ENCODE measurements at regions not wholly inside any gene's neighbourhood (a gene's known extent, or its start where the extent isn't known, plus 50 kb on each side); places are given as distances from the start of the nearest gene placed in this dataset.
"Not testable (repeated sequence)": the region's sequence is repeated elsewhere in the genome, so short reads cannot be mapped to it uniquely, and the experiment has no call there.

- DNase-seq = no peak
These were observed 1432.2 kb upstream of the ACVR2A start for GRCh38 chr2:146412625-146413024.

GRCh38 chr2:146405402-146406309 is 1439.2 kb upstream of the ACVR2A start:
- DNase-seq = not testable (repeated sequence)

GRCh38 chr2:146403546-146404160 is 1441.2 kb upstream of the ACVR2A start:
- not testable (repeated sequence) for DNase-seq

- DNase-seq = no peak
These were observed 1452.2 kb upstream of the ACVR2A start for GRCh38 chr2:146392631-146393030.

- no peak for DNase-seq
These were observed 1452.6 kb upstream of the ACVR2A start for GRCh38 chr2:146392186-146392585.

GRCh38 chr2:146388757-146389156 is 1456.1 kb upstream of the ACVR2A start:
- DNase-seq = no peak

- no peak for DNase-seq
These were observed 1458.7 kb upstream of the ACVR2A start for GRCh38 chr2:146386096-146386495.

- no peak for DNase-seq
These were observed 1459.8 kb upstream of the ACVR2A start for GRCh38 chr2:146385031-146385430.

GRCh38 chr2:146376511-146377064 is 1468.2 kb upstream of the ACVR2A start:
- DNase-seq = no peak

GRCh38 chr2:146374505-146374904 is 1470.3 kb upstream of the ACVR2A start:
- no peak for DNase-seq

- not testable (repeated sequence) for DNase-seq
These were observed 1473.5 kb upstream of the ACVR2A start for GRCh38 chr2:146371364-146371763.

GRCh38 chr2:146370826-146371225 is 1474.0 kb upstream of the ACVR2A start:
- DNase-seq = no peak

- DNase-seq = no peak
These were observed 1478.6 kb upstream of the ACVR2A start for GRCh38 chr2:146366276-146366675.

GRCh38 chr2:146365041-146365440 is 1479.8 kb upstream of the ACVR2A start:
- no peak for DNase-seq

- DNase-seq = no peak
These were observed 1481.1 kb upstream of the ACVR2A start for GRCh38 chr2:146363731-146364130.

GRCh38 chr2:146351689-146352088 is 1493.1 kb upstream of the ACVR2A start:
- DNase-seq = no peak

- no peak for DNase-seq
These were observed 1495.5 kb upstream of the ACVR2A start for GRCh38 chr2:146349334-146349733.

- no peak for DNase-seq
These were observed 1519.9 kb upstream of the ACVR2A start for GRCh38 chr2:146324951-146325350.

- DNase-seq = no peak
These were observed 1521.3 kb upstream of the ACVR2A start for GRCh38 chr2:146323564-146323963.

GRCh38 chr2:146321175-146321574 is 1523.7 kb upstream of the ACVR2A start:
- DNase-seq = no peak

GRCh38 chr2:146317959-146318358 is 1526.9 kb upstream of the ACVR2A start:
- no peak for DNase-seq

- DNase-seq = no peak
These were observed 1531.9 kb upstream of the ACVR2A start for GRCh38 chr2:146312899-146313298.

- no peak for DNase-seq
These were observed 1539.7 kb upstream of the ACVR2A start for GRCh38 chr2:146305164-146305563.

- no peak for DNase-seq
These were observed 1543.5 kb upstream of the ACVR2A start for GRCh38 chr2:146301287-146301686.
